Activated CD8-positive, alpha-beta memory T cell treated with anti-CD3 and anti-CD28 coated beads for 4 hours (primary cell): ENCODE measurements at regions not wholly inside any gene's neighbourhood (a gene's known extent, or its start where the extent isn't known, plus 50 kb on each side); places are given as distances from the start of the nearest gene placed in this dataset.

Experiments used
- DNase-seq, 2 donors: peaks; one replicate each; pipeline ENCODE4 v3.0.0-alpha.2; 2020; ENCODE audit warnings: low read depth in 2 of 2

- DNase-seq: no peak
Observed at GRCh38 chr16:79543219-79543618, 57.3 kb downstream of the MAF start.

- DNase-seq: no peak
Observed at GRCh38 chr16:79542237-79542774, 58.2 kb downstream of the MAF start.

- DNase-seq: no peak
Observed at GRCh38 chr16:79540825-79541595, 59.5 kb downstream of the MAF start.

GRCh38 chr16:79537584-79537983, 63.0 kb downstream of the MAF start:
- DNase-seq: no peak

- DNase-seq: no peak
Observed at GRCh38 chr16:79536958-79537357, 63.6 kb downstream of the MAF start.

- DNase-seq: no peak
Observed at GRCh38 chr16:79535130-79535529, 65.4 kb downstream of the MAF start.

GRCh38 chr16:79534143-79534542, 66.4 kb downstream of the MAF start:
- no peak for DNase-seq

GRCh38 chr16:79533292-79533691, 67.2 kb downstream of the MAF start:
- no peak for DNase-seq

GRCh38 chr16:79532785-79533184, 67.8 kb downstream of the MAF start:
- no peak for DNase-seq

- DNase-seq: no peak
Observed at GRCh38 chr16:79532273-79532672, 68.3 kb downstream of the MAF start.

- DNase-seq: no peak
Observed at GRCh38 chr16:79528338-79528737, 72.2 kb downstream of the MAF start.

- DNase-seq: no peak
Observed at GRCh38 chr16:79523971-79524370, 76.6 kb downstream of the MAF start.

GRCh38 chr16:79519448-79519847, 81.1 kb downstream of the MAF start:
- DNase-seq: no peak

GRCh38 chr16:79517156-79517555, 83.4 kb downstream of the MAF start:
- DNase-seq: no peak

- DNase-seq: no peak
Observed at GRCh38 chr16:79510879-79511278, 89.7 kb downstream of the MAF start.

GRCh38 chr16:79509906-79510305, 90.6 kb downstream of the MAF start:
- DNase-seq: no peak

- DNase-seq: no peak
Observed at GRCh38 chr16:79509211-79509631, 91.3 kb downstream of the MAF start.

- DNase-seq: no peak
Observed at GRCh38 chr16:79508294-79508693, 92.2 kb downstream of the MAF start.

- DNase-seq: no peak
Observed at GRCh38 chr16:79505344-79505743, 95.2 kb downstream of the MAF start.

GRCh38 chr16:79503511-79503910, 97.0 kb downstream of the MAF start:
- no peak for DNase-seq

GRCh38 chr16:79501446-79501845, 99.1 kb downstream of the MAF start:
- DNase-seq: no peak

GRCh38 chr16:79500866-79501265, 99.7 kb downstream of the MAF start:
- no peak for DNase-seq

GRCh38 chr16:79500286-79500685, 100.3 kb downstream of the MAF start:
- DNase-seq: no peak

GRCh38 chr16:79498928-79499327, 101.6 kb downstream of the MAF start:
- no peak for DNase-seq
